Parathyroid adenoma (tissue), 2 donors: ENCODE measurements at regions not wholly inside any gene's neighbourhood (a gene's known extent, or its start where the extent isn't known, plus 50 kb on each side); places are given as distances from the start of the nearest gene placed in this dataset.

Experiments used
- H2AFZ ChIP-seq: fragments of 300-600 bp; sonication (generic); one replicate; pipeline ENCODE4 v1.7.0; 2017; ENCODE audit warnings: antibody characterized with exemption, mild to moderate bottlenecking
- H3K27ac ChIP-seq: fragments of 300-600 bp; sonication (generic); one replicate; pipeline ENCODE4 v1.7.0; 2017
- H3K27me3 ChIP-seq: fragments of 300-600 bp; sonication (generic); one replicate; pipeline ENCODE4 v1.7.0; 2017; ENCODE audit warnings: low read length; ENCODE audit not compliant: control insufficient read depth, insufficient read depth
- H3K36me3 ChIP-seq: fragments of 300-600 bp; sonication (generic); one replicate; pipeline ENCODE4 v1.7.0; 2017; ENCODE audit warnings: low read length; ENCODE audit not compliant: control insufficient read depth, insufficient read depth
- H3K4me1 ChIP-seq: fragments of 300-600 bp; sonication (generic); one replicate; pipeline ENCODE4 v1.7.0; 2017; ENCODE audit warnings: control low read depth
- H3K4me2 ChIP-seq: fragments of 300-600 bp; sonication (generic); one replicate; pipeline ENCODE4 v1.7.0; 2017; ENCODE audit warnings: low read length
- H3K4me3 ChIP-seq: fragments of 300-600 bp; sonication (generic); one replicate; pipeline ENCODE4 v1.7.0; 2017; ENCODE audit warnings: low read depth, low read length
- H3K79me2 ChIP-seq: fragments of 300-600 bp; sonication (generic); one replicate; pipeline ENCODE4 v1.7.0; 2017; ENCODE audit warnings: control low read depth
- H3K9ac ChIP-seq: fragments of 300-600 bp; sonication (generic); one replicate; pipeline ENCODE4 v1.7.0; 2017; ENCODE audit warnings: mild to moderate bottlenecking
- H3K9me3 ChIP-seq: fragments of 300-600 bp; sonication (generic); one replicate; pipeline ENCODE4 v1.7.0; 2017; ENCODE audit warnings: low read length; ENCODE audit not compliant: control insufficient read depth
- TF ChIP-seq, protein P1 (sequence below): fragments of 300-600 bp; sonication (generic); IDR thresholded peaks from one replicate; pipeline ENCODE4 v1.7.0; 2017; ENCODE audit warnings: antibody characterized with exemption, mild to moderate bottlenecking
- donor health status: primary hyperparathyroidism.

GRCh38 chr4:15182600-15183220, 180.4 kb downstream of the CPEB2 start:
- H3K27ac ChIP-seq: no peak overlapping the region
- no peaks in the 10 kb centered on the region for H3K9me3 ChIP-seq
- H3K4me3 ChIP-seq: no peak overlapping the region
- no peak overlapping the region for H3K9ac ChIP-seq
- H3K79me2 ChIP-seq: peaks cover 14% of the 10 kb centered on the region
- no peaks in the 10 kb centered on the region for H3K4me1 ChIP-seq
- no peak overlapping the region for H3K4me2 ChIP-seq
- H3K36me3 ChIP-seq: no peaks in the 10 kb centered on the region
- H2AFZ ChIP-seq: no peak overlapping the region
- no peaks in the 10 kb centered on the region for H3K27me3 ChIP-seq
- TF ChIP-seq, protein P1, sequence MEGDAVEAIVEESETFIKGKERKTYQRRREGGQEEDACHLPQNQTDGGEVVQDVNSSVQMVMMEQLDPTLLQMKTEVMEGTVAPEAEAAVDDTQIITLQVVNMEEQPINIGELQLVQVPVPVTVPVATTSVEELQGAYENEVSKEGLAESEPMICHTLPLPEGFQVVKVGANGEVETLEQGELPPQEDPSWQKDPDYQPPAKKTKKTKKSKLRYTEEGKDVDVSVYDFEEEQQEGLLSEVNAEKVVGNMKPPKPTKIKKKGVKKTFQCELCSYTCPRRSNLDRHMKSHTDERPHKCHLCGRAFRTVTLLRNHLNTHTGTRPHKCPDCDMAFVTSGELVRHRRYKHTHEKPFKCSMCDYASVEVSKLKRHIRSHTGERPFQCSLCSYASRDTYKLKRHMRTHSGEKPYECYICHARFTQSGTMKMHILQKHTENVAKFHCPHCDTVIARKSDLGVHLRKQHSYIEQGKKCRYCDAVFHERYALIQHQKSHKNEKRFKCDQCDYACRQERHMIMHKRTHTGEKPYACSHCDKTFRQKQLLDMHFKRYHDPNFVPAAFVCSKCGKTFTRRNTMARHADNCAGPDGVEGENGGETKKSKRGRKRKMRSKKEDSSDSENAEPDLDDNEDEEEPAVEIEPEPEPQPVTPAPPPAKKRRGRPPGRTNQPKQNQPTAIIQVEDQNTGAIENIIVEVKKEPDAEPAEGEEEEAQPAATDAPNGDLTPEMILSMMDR: no peak

- Histone ChIP-seq H3K36me3 (no peaks in the 10 kb centered on the region), H3K79me2 (peaks cover 29% of the 10 kb centered on the region), H2AFZ (no peak overlapping the region), H3K9ac (no peak overlapping the region), H3K9me3 (no peaks in the 10 kb centered on the region), H3K27ac (no peak overlapping the region), H3K4me3 (no peak overlapping the region), H3K27me3 (no peaks in the 10 kb centered on the region), H3K4me1 (no peaks in the 10 kb centered on the region), H3K4me2 (no peak overlapping the region)
- TF ChIP-seq, protein P1: no peak
Measured at GRCh38 chr4:15186149-15186548, 183.9 kb downstream of the CPEB2 start.

DNA sequence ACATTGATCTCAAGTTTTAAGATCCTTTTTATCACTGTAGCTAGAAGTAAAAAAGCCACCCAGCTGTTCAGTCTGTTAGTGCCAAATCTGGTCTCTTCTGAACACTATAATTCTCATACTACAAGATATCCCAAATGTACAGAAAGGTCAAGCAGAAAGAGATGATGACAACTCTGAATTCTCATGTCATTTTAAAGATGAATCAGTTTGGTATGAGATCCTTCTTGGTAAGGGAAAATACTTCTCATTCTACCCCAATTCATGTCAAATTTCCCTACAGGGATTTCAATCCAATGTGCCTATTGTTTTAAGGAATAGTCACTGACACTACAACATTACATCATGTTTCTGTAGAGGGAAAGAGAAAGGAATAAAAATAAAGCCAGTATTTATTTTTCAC, 184.5 kb downstream of the CPEB2 start:
- no peaks in the 10 kb centered on the region for H3K27me3 ChIP-seq
- H3K79me2 ChIP-seq: peaks cover 28% of the 10 kb centered on the region
- no peak overlapping the region for H3K4me2 ChIP-seq
- no peak overlapping the region for H3K9ac ChIP-seq
- no peaks in the 10 kb centered on the region for H3K36me3 ChIP-seq
- H3K4me1 ChIP-seq: no peaks in the 10 kb centered on the region
- H3K9me3 ChIP-seq: no peaks in the 10 kb centered on the region
- TF ChIP-seq, protein P1: no peak
- no peak overlapping the region for H3K27ac ChIP-seq
- H2AFZ ChIP-seq: no peak overlapping the region
- no peak overlapping the region for H3K4me3 ChIP-seq

- TF ChIP-seq, protein P1: no peak
- H3K79me2 ChIP-seq: peaks cover 38% of the 10 kb centered on the region
Measured at GRCh38 chr4:15188605-15189539, 186.6 kb downstream of the CPEB2 start.

More at GRCh38 chr4:15188605-15189539, 186.6 kb downstream of the CPEB2 start:
- H3K4me1 ChIP-seq: no peaks in the 10 kb centered on the region
- H3K9me3 ChIP-seq: no peaks in the 10 kb centered on the region
- no peak overlapping the region for H3K4me3 ChIP-seq
- H2AFZ ChIP-seq: no peak overlapping the region
- H3K4me2 ChIP-seq: no peak overlapping the region
- H3K27me3 ChIP-seq: no peaks in the 10 kb centered on the region
- no peak overlapping the region for H3K9ac ChIP-seq
- H3K27ac ChIP-seq: no peak overlapping the region
- no peaks in the 10 kb centered on the region for H3K36me3 ChIP-seq
